ENCODE measurements at regions not wholly inside any gene's neighbourhood (a gene's known extent, or its start where the extent isn't known, plus 50 kb on each side); places are given as distances from the start of the nearest gene placed in this dataset.

DNA sequence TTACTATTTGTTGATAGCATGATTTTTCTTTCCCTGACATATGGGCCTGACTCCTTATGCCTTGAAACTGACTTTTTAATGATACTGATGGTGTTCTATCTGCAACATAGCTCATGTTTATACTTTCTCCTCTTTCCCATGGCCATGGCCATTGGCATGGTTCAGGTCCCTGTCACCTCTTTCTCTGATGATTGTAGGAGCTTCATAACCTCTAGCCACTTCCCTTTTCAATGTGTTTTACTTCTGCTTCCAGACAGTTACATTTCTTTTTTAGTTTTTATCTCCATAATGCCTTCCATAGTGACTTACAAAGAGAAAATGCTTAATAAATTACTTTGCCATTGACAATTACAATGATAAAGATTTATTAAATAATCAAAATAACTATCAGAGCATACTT, 177.9 kb upstream of the SETBP1 start:
- no peaks in the 10 kb centered on the region for H3K4me1 Mint-ChIP-seq
- no peak for DNase-seq
- Histone ChIP-seq H3K9me3 (ENCODE audit: control insufficient read depth, low read length) (no peaks in the 10 kb centered on the region), H3K4me1 (ENCODE audit: control insufficient read depth, insufficient read depth, low read length) (no peaks in the 10 kb centered on the region), H3K36me3 (ENCODE audit: control insufficient read depth, insufficient read depth, low read length) (no peaks in the 10 kb centered on the region), H3K4me3 (ENCODE audit: low read length) (no peak overlapping the region), H3K27ac (ENCODE audit: low read depth, low read length) (no peak overlapping the region), H3K9ac (ENCODE audit: extremely low read depth, low read length, poor library complexity, severe bottlenecking) (no peak overlapping the region), H3K27me3 (ENCODE audit: control insufficient read depth, insufficient read depth, low read length, poor library complexity, severe bottlenecking) (no peaks in the 10 kb centered on the region)
- TF ChIP-seq, protein P1, sequence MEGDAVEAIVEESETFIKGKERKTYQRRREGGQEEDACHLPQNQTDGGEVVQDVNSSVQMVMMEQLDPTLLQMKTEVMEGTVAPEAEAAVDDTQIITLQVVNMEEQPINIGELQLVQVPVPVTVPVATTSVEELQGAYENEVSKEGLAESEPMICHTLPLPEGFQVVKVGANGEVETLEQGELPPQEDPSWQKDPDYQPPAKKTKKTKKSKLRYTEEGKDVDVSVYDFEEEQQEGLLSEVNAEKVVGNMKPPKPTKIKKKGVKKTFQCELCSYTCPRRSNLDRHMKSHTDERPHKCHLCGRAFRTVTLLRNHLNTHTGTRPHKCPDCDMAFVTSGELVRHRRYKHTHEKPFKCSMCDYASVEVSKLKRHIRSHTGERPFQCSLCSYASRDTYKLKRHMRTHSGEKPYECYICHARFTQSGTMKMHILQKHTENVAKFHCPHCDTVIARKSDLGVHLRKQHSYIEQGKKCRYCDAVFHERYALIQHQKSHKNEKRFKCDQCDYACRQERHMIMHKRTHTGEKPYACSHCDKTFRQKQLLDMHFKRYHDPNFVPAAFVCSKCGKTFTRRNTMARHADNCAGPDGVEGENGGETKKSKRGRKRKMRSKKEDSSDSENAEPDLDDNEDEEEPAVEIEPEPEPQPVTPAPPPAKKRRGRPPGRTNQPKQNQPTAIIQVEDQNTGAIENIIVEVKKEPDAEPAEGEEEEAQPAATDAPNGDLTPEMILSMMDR (conservative IDR thresholded peaks at IDR 0.05), result no peak
- no peak overlapping the region for H3K27ac Mint-ChIP-seq
- H3K36me3 Mint-ChIP-seq (ENCODE audit: low read depth), result no peaks in the 10 kb centered on the region
- no peaks in the 10 kb centered on the region for H3K27me3 Mint-ChIP-seq (ENCODE audit: insufficient read depth)
- no peak overlapping the region for H3K4me3 Mint-ChIP-seq
- no peaks in the 10 kb centered on the region for H3K9me3 Mint-ChIP-seq

DNA sequence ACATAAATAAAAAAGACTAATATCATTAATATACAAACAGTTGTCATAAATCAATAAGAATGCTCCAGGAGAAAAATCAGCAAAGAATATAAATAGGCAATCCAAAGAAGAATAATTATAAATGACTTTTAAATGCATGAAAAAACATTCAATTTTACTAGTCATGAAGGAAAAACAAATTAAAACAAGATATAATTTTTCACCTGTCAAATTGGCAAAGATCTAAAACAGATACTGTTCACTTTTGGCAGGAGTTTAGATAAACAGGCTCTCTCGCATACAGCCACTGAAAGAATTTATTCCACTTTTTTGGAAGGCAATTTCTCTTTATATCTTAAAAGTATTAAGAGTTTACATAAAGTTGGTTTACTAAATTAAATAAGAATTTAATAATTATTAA, 176.8 kb upstream of the SETBP1 start:
- Mint-ChIP-seq H3K4me3 (no peak overlapping the region), H3K27ac (no peak overlapping the region), H3K27me3 (ENCODE audit: insufficient read depth) (no peaks in the 10 kb centered on the region), H3K4me1 (no peaks in the 10 kb centered on the region), H3K36me3 (ENCODE audit: low read depth) (no peaks in the 10 kb centered on the region), H3K9me3 (no peaks in the 10 kb centered on the region)
- TF ChIP-seq, protein P1 (conservative IDR thresholded peaks at IDR 0.05), result no peak
- no peaks in the 10 kb centered on the region for H3K27me3 ChIP-seq (ENCODE audit: control insufficient read depth, insufficient read depth, low read length, poor library complexity, severe bottlenecking)
- no peak overlapping the region for H3K27ac ChIP-seq (ENCODE audit: low read depth, low read length)
- DNase-seq, result no peak
- no peak overlapping the region for H3K9ac ChIP-seq (ENCODE audit: extremely low read depth, low read length, poor library complexity, severe bottlenecking)
- H3K4me1 ChIP-seq (ENCODE audit: control insufficient read depth, insufficient read depth, low read length), result no peaks in the 10 kb centered on the region
- H3K36me3 ChIP-seq (ENCODE audit: control insufficient read depth, insufficient read depth, low read length), result no peaks in the 10 kb centered on the region
- 73% methylated on average over 1 of the region's 1 CpG; no CpG with 5 or more reads in 1 of the 2 experiments for WGBS, 2 experiments (ENCODE audit: insufficient coverage in 1 of 2, insufficient read length in 1 of 2)
- H3K4me3 ChIP-seq (ENCODE audit: low read length), result no peak overlapping the region
- H3K9me3 ChIP-seq (ENCODE audit: control insufficient read depth, low read length), result no peaks in the 10 kb centered on the region

DNA sequence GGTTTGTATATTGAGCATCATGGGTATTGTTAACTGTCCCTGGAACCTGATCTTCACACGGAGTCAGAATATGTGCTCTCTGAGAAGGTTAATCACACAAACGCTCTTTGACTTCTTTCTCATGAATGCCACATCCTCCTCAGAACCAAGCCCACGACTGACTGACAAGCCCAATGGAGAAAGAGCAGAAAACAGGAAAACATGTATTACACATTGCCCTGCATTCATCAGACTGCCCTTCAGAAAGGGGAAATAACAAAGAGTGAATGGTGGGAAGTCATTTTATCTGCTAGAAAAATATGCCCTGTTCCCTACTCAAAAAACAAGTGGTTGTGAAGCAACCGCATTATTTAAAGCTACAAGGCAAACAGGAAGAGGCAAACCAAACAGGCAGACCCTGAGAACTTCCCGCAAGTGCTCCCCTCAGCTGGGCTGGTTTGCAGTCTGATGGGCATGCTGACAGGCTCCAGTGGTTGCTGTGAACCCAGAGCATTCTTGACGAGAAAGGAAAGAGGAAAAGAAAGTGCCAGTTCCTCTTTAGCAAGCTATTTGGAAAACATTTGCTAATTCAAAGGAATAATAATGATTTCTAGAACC, 172.9 kb upstream of the SETBP1 start:
- no peaks in the 10 kb centered on the region for H3K36me3 ChIP-seq (ENCODE audit: control insufficient read depth, insufficient read depth, low read length)
- H3K4me1 Mint-ChIP-seq, result no peaks in the 10 kb centered on the region
- H3K36me3 Mint-ChIP-seq (ENCODE audit: low read depth), result no peaks in the 10 kb centered on the region
- H3K27ac ChIP-seq (ENCODE audit: low read depth, low read length), result no peak overlapping the region
- no peaks in the 10 kb centered on the region for H3K4me1 ChIP-seq (ENCODE audit: control insufficient read depth, insufficient read depth, low read length)
- no peak overlapping the region for H3K27ac Mint-ChIP-seq
- TF ChIP-seq, protein P1 (conservative IDR thresholded peaks at IDR 0.05), result no peak
- no peaks in the 10 kb centered on the region for H3K27me3 Mint-ChIP-seq (ENCODE audit: insufficient read depth)
- no peaks in the 10 kb centered on the region for H3K27me3 ChIP-seq (ENCODE audit: control insufficient read depth, insufficient read depth, low read length, poor library complexity, severe bottlenecking)
- WGBS, 2 experiments (ENCODE audit: insufficient coverage in 1 of 2, insufficient read length in 1 of 2), result 78 to 100% methylated on average over 2 to 6 of the region's 6 CpGs
- no peak overlapping the region for H3K4me3 Mint-ChIP-seq
- H3K9me3 Mint-ChIP-seq, result no peaks in the 10 kb centered on the region
- DNase-seq, result peak; percentile 40
- H3K9ac ChIP-seq (ENCODE audit: extremely low read depth, low read length, poor library complexity, severe bottlenecking), result no peak overlapping the region
- H3K9me3 ChIP-seq (ENCODE audit: control insufficient read depth, low read length), result no peaks in the 10 kb centered on the region
- no peak overlapping the region for H3K4me3 ChIP-seq (ENCODE audit: low read length)

Measured in endodermal cell (in vitro differentiated cells).